HepG2 (cell line): ENCODE measurements at regions not wholly inside any gene's neighbourhood (a gene's known extent, or its start where the extent isn't known, plus 50 kb on each side); places are given as distances from the start of the nearest gene placed in this dataset.
A peak's percentile ranks its signal among the peaks of the same experiment; 100 is the strongest.

Source experiments
- ATAC-seq: fragments of 200-7000 bp; cut with Tn5 transposase; 3 replicates; pipeline ENCODE4 v1.9.1; 2020; ENCODE audit warnings: mild to moderate bottlenecking, moderate library complexity
- BruUV-seq: library from RNA; stranded (reverse); fragments of 400-500 nt; replicated peaks from 2 replicates; lab custom pipeline; 2021; lab: Mats Ljungman, UMichigan
- CTCF ChIA-PET: fragments of 300-600 bp; formaldehyde crosslinking; extraction: SDS; loops from one replicate; lab custom pipeline; 2021; ENCODE audit warnings: low total read pairs, inconsistent platforms, low intra/inter-chr PET ratio; lab: Yijun Ruan, JAX
- POLR2A ChIA-PET: fragments of 350-600 bp; sonication (Branson Sonifier 250); formaldehyde crosslinking; loops from one replicate; lab custom pipeline; 2020; ENCODE audit warnings: antibody characterized with exemption, inconsistent platforms; lab: Yijun Ruan, JAX
- DNase-seq: peaks from one replicate; pipeline ENCODE4 v3.0.0-alpha.2; 2015; ENCODE audit warnings: low spot score
- FAIRE-seq: peaks from 3 replicates; lab custom pipeline; 2011; peaks lifted over from hg19 to GRCh38; lab: Jason Lieb, UNC
- H2AFZ ChIP-seq: one replicate; pipeline ENCODE4 v1.6.1; 2011; ENCODE audit warnings: low read length, inconsistent platforms
- H3K27ac ChIP-seq: fragments of 300-600 bp; 3 replicates; pipeline ENCODE4 v1.8.0; 2011; ENCODE audit warnings: mixed run types, mild to moderate bottlenecking, mixed read lengths, low read length, inconsistent platforms; ENCODE audit not compliant: insufficient read depth; ENCODE audit errors: extremely low read length
- H3K27me3 ChIP-seq, 2 experiments: fragments of 200-600 bp in 1 of 2; 2 replicates in 1 of 2; 3 replicates in 1 of 2; pipeline versions ENCODE4 v1.6.0 to v1.8.0; 2011; ENCODE audit warnings: low read length in 2 of 2, mild to moderate bottlenecking in 2 of 2, moderate library complexity in 2 of 2, inconsistent platforms in 1 of 2; ENCODE audit not compliant: insufficient read depth in 2 of 2, control insufficient read depth in 1 of 2
- H3K36me3 ChIP-seq, 2 experiments: fragments of 200-600 bp in 1 of 2; replicated peaks in 1 of 2; 2 replicates in 1 of 2; 3 replicates in 1 of 2; pipeline versions ENCODE4 v1.5.1 to v1.8.0; 2011; ENCODE audit warnings: low read length in 2 of 2, inconsistent platforms in 1 of 2; ENCODE audit not compliant: insufficient read depth in 2 of 2, control insufficient read depth in 1 of 2
- H3K4me1 ChIP-seq: 2 replicates; pipeline ENCODE4 v1.5.1; 2012; ENCODE audit warnings: low read length, inconsistent platforms; ENCODE audit not compliant: insufficient read depth
- H3K4me2 ChIP-seq: 2 replicates; pipeline ENCODE4 v1.6.0; 2011; ENCODE audit warnings: low read depth, low read length, inconsistent platforms
- H3K4me3 ChIP-seq, 3 experiments: fragments of 200-600 bp in 1 of 3; sonication (generic), shearing (Covaris generic) in 1 of 3; replicated peaks in 1 of 3; 2 replicates each; pipeline ENCODE4 v1.5.1; 2011 to 2016; ENCODE audit warnings: low read length in 3 of 3, inconsistent platforms in 2 of 3, low read depth in 2 of 3, mild to moderate bottlenecking in 2 of 3, control low read depth in 1 of 3, mixed read lengths in 1 of 3; ENCODE audit not compliant: insufficient read depth in 1 of 3
- H3K79me2 ChIP-seq: one replicate; pipeline ENCODE4 v1.6.1; 2011; ENCODE audit warnings: low read length, inconsistent platforms; ENCODE audit not compliant: insufficient read depth
- H3K9ac ChIP-seq: 2 replicates; pipeline ENCODE4 v1.6.0; 2011; ENCODE audit warnings: mild to moderate bottlenecking, low read depth, low read length, inconsistent platforms; ENCODE audit not compliant: insufficient read depth
- H3K9me3 ChIP-seq: 2 replicates; pipeline ENCODE4 v1.5.1; 2012; ENCODE audit warnings: mild to moderate bottlenecking, low read length
- H4K20me1 ChIP-seq: 2 replicates; pipeline ENCODE4 v1.6.0; 2011; ENCODE audit warnings: inconsistent platforms, mild to moderate bottlenecking, low read length, moderate library complexity; ENCODE audit not compliant: insufficient read depth
- ATF7 ChIP-seq, 2 experiments: fragments of 450-650 bp in 1 of 2; sonication (generic) in 1 of 2; formaldehyde crosslinking in 1 of 2; IDR thresholded peaks; 2 replicates each; pipeline versions ENCODE4 v1.4.0 to v1.6.1; 2016 to 2020; ENCODE audit warnings: antibody characterized with exemption in 1 of 2, mild to moderate bottlenecking in 1 of 2, missing genetic modification reagents in 1 of 2
- ATF7-NPFF ChIP-seq: sonication (generic); formaldehyde crosslinking; IDR thresholded peaks from 2 replicates; pipeline ENCODE4 v1.8.1; 2023; ENCODE audit warnings: mild to moderate bottlenecking, low read depth, missing genetic modification reagents, moderate library complexity
- CREB1 ChIP-seq, 2 experiments: fragments of 450-650 bp in 1 of 2; IDR thresholded peaks; 2 replicates each; pipeline ENCODE4 v1.6.1; 2016 to 2017; ENCODE audit warnings: control low read depth in 1 of 2, mild to moderate bottlenecking in 1 of 2, missing compliant biosample characterization in 1 of 2, missing genetic modification characterization in 1 of 2
- EEA1 ChIP-seq: sonication (generic); formaldehyde crosslinking; IDR thresholded peaks from 2 replicates; pipeline ENCODE4 v1.5.1; 2020; ENCODE audit warnings: mild to moderate bottlenecking, missing genetic modification reagents, borderline replicate concordance
- EHMT2 ChIP-seq: fragments of 200-600 bp; sonication (generic); IDR thresholded peaks from 2 replicates; pipeline ENCODE4 v1.7.0; 2017; ENCODE audit warnings: antibody characterized with exemption, low read depth, low read length, borderline replicate concordance
- KAT8 ChIP-seq: IDR thresholded peaks from 2 replicates; pipeline ENCODE4 v1.6.1; 2016; ENCODE audit warnings: missing genetic modification reagents, missing compliant biosample characterization
- PAF1 ChIP-seq: IDR thresholded peaks from 2 replicates; pipeline ENCODE4 v1.6.1; 2016; ENCODE audit warnings: missing genetic modification reagents, missing compliant biosample characterization
- PRMT3 ChIP-seq: sonication (generic); formaldehyde crosslinking; IDR thresholded peaks from 2 replicates; pipeline ENCODE4 v1.8.1; 2022; ENCODE audit warnings: low read depth, mild to moderate bottlenecking, moderate library complexity, missing genetic modification reagents, borderline replicate concordance
- SAP130 ChIP-seq: IDR thresholded peaks from 2 replicates; pipeline ENCODE4 v1.6.1; 2016; ENCODE audit warnings: low read depth
- ZNF160 ChIP-seq: sonication (generic); formaldehyde crosslinking; IDR thresholded peaks from 2 replicates; pipeline ENCODE4 v1.8.0; 2022; ENCODE audit warnings: mild to moderate bottlenecking, inconsistent platforms, missing genetic modification reagents
- WGBS: methylation state at CpG from one replicate; pipeline ENCODE4 v1.1.6; 2017; ENCODE audit warnings: low lambda C conversion rate; 5-methylcytosine and 5-hydroxymethylcytosine counted together
- in situ Hi-C: cut with HindIII; loops from 2 replicates; pipeline ENCODE4 v1.10.0; 2017; ENCODE audit warnings: low pct_unique_long_range_greater_than_20kb; ENCODE audit not compliant: extremely low pct_ligation_motif_present
- intact Hi-C: fragments of 100-400 bp; cut with micrococcal nuclease; formaldehyde crosslinking; loops from one replicate; pipeline ENCODE4 v1.10.0; 2022; ENCODE audit not compliant: unreplicated experiment

- TF ChIP-seq ATF7-NPFF (CRISPR knock-in tag) (no peak), PAF1 (CRISPR knock-in tag) (no peak), EEA1 (no peak), CREB1 (IDR thresholded peaks at IDR 0.05) (no peak), CREB1 (CRISPR knock-in tag; IDR thresholded peaks at IDR 0.05) (no peak), EHMT2 (no peak), KAT8 (CRISPR knock-in tag) (no peak), SAP130 (CRISPR knock-in tag) (no peak), PRMT3 (no peak)
Observed at GRCh38 chr9:20065046-20065445, 276.2 kb upstream of the SLC24A2 start (continued).

GRCh38 chr9:20054734-20055133 lies 265.9 kb upstream of the SLC24A2 start:
- H3K27ac ChIP-seq = no peak overlapping the region
- FAIRE-seq (no peak), ATAC-seq (no peak), DNase-seq (no peak)
- H2AFZ ChIP-seq = no peak overlapping the region
- intact Hi-C loops = no loop called here
- in situ Hi-C loops = no loop called here
- H3K4me2 ChIP-seq = no peak overlapping the region
- ChIA-PET CTCF (no interaction called here), POLR2A (no interaction called here)
- no peak overlapping the region for H3K4me3 ChIP-seq
- no peaks in the 10 kb centered on the region for H3K79me2 ChIP-seq
- H3K9me3 ChIP-seq = no peaks in the 10 kb centered on the region
- 0% methylated on average over 1 of the region's 1 CpG for WGBS
- TF ChIP-seq ATF7 (IDR thresholded peaks at IDR 0.05) (peak; percentile 25; the same call in 1 of the 2 replicates), ATF7 (CRISPR knock-in tag; IDR thresholded peaks at IDR 0.05) (no peak), ZNF160 (no peak)
- no TSS peak for BruUV-seq
- H3K9ac ChIP-seq = no peak overlapping the region
- no peaks in the 10 kb centered on the region for H3K4me1 ChIP-seq
- no peaks in the 10 kb centered on the region for H3K36me3 ChIP-seq
- H3K27me3 ChIP-seq = no peaks in the 10 kb centered on the region; a peak in 1 of 5 replicates
- H4K20me1 ChIP-seq = no peaks in the 10 kb centered on the region
